Esophagus squamous epithelium (tissue), 4 donors: ENCODE measurements at regions not wholly inside any gene's neighbourhood (a gene's known extent, or its start where the extent isn't known, plus 50 kb on each side); places are given as distances from the start of the nearest gene placed in this dataset.

Experiments
- CTCF ChIP-seq, 6 experiments: fragments of 450-650 bp in 4 of 6; fragments of 200-600 bp in 2 of 6; sonication (generic) in 2 of 6; IDR thresholded peaks; one replicate each; pipeline ENCODE4 v1.5.1; 2016 to 2019; ENCODE audit warnings: antibody characterized with exemption in 6 of 6, mild to moderate bottlenecking in 4 of 6, moderate library complexity in 4 of 6
- POLR2A ChIP-seq, 4 donors: fragments of 450-650 bp; IDR thresholded peaks; one replicate each; pipeline ENCODE4 v1.6.1; 2017; ENCODE audit warnings: antibody characterized with exemption in 4 of 4, mild to moderate bottlenecking in 4 of 4, moderate library complexity in 3 of 4

GRCh38 chr2:200193791-200194190 is 112.7 kb upstream of the SPATS2L start:
- TF ChIP-seq CTCF (IDR thresholded peaks at IDR 0.05), result no peak
- no peak for TF ChIP-seq POLR2A (IDR thresholded peaks at IDR 0.05)
